Heart left ventricle (tissue), 16 donors: ENCODE measurements at regions not wholly inside any gene's neighbourhood (a gene's known extent, or its start where the extent isn't known, plus 50 kb on each side); places are given as distances from the start of the nearest gene placed in this dataset.

ENCODE experiments used
- ATAC-seq, 4 donors: fragments of 200-7000 bp; cut with Tn5 transposase; one replicate each; pipeline ENCODE4 v1.9.1; 2020 to 2022; ENCODE audit warnings: moderate library complexity in 4 of 4, mild to moderate bottlenecking in 3 of 4, moderate number of reproducible peaks in 1 of 4
- DNase-seq, 5 donors: peaks; one replicate each; pipeline ENCODE4 v3.0.0-alpha.2; 2020
- H3K27ac ChIP-seq, 12 donors: fragments of 200-600 bp; sonication (generic) in 4 of 12; one replicate each; pipeline versions ENCODE4 v1.5.0 to v1.8.0; 2016 to 2022; ENCODE audit warnings: mild to moderate bottlenecking in 2 of 12
- H3K27me3 ChIP-seq, 9 donors: fragments of 200-600 bp; sonication (generic) in 2 of 9; one replicate each; pipeline versions ENCODE4 v1.5.1 to v1.8.0; 2016 to 2022; ENCODE audit warnings: mild to moderate bottlenecking in 3 of 9
- H3K36me3 ChIP-seq, 9 donors: fragments of 200-600 bp; sonication (generic) in 2 of 9; one replicate each; pipeline versions ENCODE4 v1.5.0 to v1.8.0; 2018 to 2022; ENCODE audit warnings: mild to moderate bottlenecking in 2 of 9
- H3K4me1 ChIP-seq, 12 donors: fragments of 200-600 bp; sonication (generic) in 4 of 12; one replicate each; pipeline versions ENCODE4 v1.5.0 to v1.8.0; 2016 to 2022; ENCODE audit warnings: mild to moderate bottlenecking in 3 of 12
- H3K4me3 ChIP-seq, 12 donors: fragments of 200-600 bp; sonication (generic) in 4 of 12; one replicate each; pipeline versions ENCODE4 v1.5.0 to v1.8.0; 2017 to 2022; ENCODE audit warnings: mild to moderate bottlenecking in 9 of 12, moderate library complexity in 4 of 12
- H3K9me3 ChIP-seq, 12 donors: fragments of 200-600 bp; sonication (generic) in 4 of 12; one replicate each; pipeline versions ENCODE4 v1.5.0 to v1.8.0; 2016 to 2022; ENCODE audit warnings: mild to moderate bottlenecking in 1 of 12
- CTCF ChIP-seq, 12 donors: fragments of 200-600 bp; sonication (generic) in 4 of 12; IDR thresholded peaks; one replicate each; pipeline versions ENCODE4 v1.5.0 to v1.8.0; 2018 to 2022; ENCODE audit warnings: antibody characterized with exemption in 12 of 12, mild to moderate bottlenecking in 5 of 12
- POLR2A ChIP-seq, 2 donors: fragments of 450-650 bp; IDR thresholded peaks; one replicate each; pipeline ENCODE4 v1.6.1; 2017; ENCODE audit warnings: antibody characterized with exemption in 2 of 2, mild to moderate bottlenecking in 2 of 2, moderate library complexity in 2 of 2
- WGBS, 4 donors: extraction: QIAGEN DNeasy Blood & Tissue Kit in 2 of 4; methylation state at CpG; one replicate each; pipeline versions ENCODE4 v1.1.5 to v1.1.7; 2013 to 2018; 5-methylcytosine and 5-hydroxymethylcytosine counted together
- intact Hi-C, 10 donors: fragments of 100-400 bp; cut with DNase I; formaldehyde crosslinking; loops; one replicate each; pipeline versions ENCODE4 v1.11.1 to v1.14.2; 2022
- donor health status: ischemic (EF 13 %, LVEDD 7.1; RV severe dilation, severe dysfunction).
- donor health status: healthy with polysubstance abuse.
- donor health status: DM: no; HTN: yes; CAD: no.
- donor health status: DM: no; HTN: no; CAD: no.
- donor health status: ischemic (EF 25% LVEDD 6.9; RV normal size, moderate dysfunction).
- donor health status: ischemic (EF 25% LVEDD 5.7; RV mildly dilated, moderate dysfunction).
- donor health status: healthy.
- donor health status: DM: yes; HTN: yes; CAD: no.
- donor health status: ischemic (EF 35%, LVEDD 5.7; RV mildly dilated, moderate dysfunction).
- donor health status: nonischemic (EF 11% LVEDD 7.7; RV severe dilation, severe dysfunction).
- donor health status: DM: yes; HTN: yes; CAD: no.
- donor health status: PGD.
- donor health status: ischemic (EF 29% LVEDD 5.4; RV normal size, mild dysfunction).
- donor health status: nonischemic (EF 23%, LVEDD 6.1; RV moderate dilation, normal function).

- no peak for ATAC-seq
- H3K9me3 ChIP-seq, result no peaks in the 10 kb centered on the region
- 88 to 93% (median 90%) methylated on average over 1 of the region's 1 CpG for WGBS, 4 donors
- H3K27ac ChIP-seq, result no peak overlapping the region
- intact Hi-C loops, result no loop called here
- H3K4me3 ChIP-seq, result no peak overlapping the region
- no peak for DNase-seq
- TF ChIP-seq CTCF (IDR thresholded peaks at IDR 0.05) (no peak), POLR2A (IDR thresholded peaks at IDR 0.05) (no peak)
- no peaks in the 10 kb centered on the region for H3K4me1 ChIP-seq
- no peaks in the 10 kb centered on the region for H3K36me3 ChIP-seq
- H3K27me3 ChIP-seq, result peaks cover 0 to 6% (median 0%) of the 10 kb centered on the region in 9 donors
Measured at GRCh38 chr9:86445671-86446070, 91.5 kb upstream of the TUT7 start.

GRCh38 chr9:86443992-86444391 is 89.8 kb upstream of the TUT7 start:
- Histone ChIP-seq H3K9me3 (no peaks in the 10 kb centered on the region), H3K4me1 (no peaks in the 10 kb centered on the region), H3K27ac (no peak overlapping the region), H3K36me3 (no peaks in the 10 kb centered on the region), H3K27me3 (peaks cover 0 to 6% (median 0%) of the 10 kb centered on the region in 9 donors), H3K4me3 (no peak overlapping the region)
- DNase-seq (no peak), ATAC-seq (no peak)
- TF ChIP-seq POLR2A (IDR thresholded peaks at IDR 0.05), result no peak
- no peak for TF ChIP-seq CTCF (IDR thresholded peaks at IDR 0.05)
- intact Hi-C loops, result no loop called here
- WGBS, 4 donors, result 43 to 84% (median 69%) methylated on average over 3 of the region's 3 CpGs

GRCh38 chr9:86434039-86434726 is 80.0 kb upstream of the TUT7 start:
- Histone ChIP-seq H3K9me3 (peaks cover 0 to 9% (median 0%) of the 10 kb centered on the region in 12 donors), H3K36me3 (no peaks in the 10 kb centered on the region), H3K4me1 (no peaks in the 10 kb centered on the region), H3K27ac (peak overlapping the region in 4 of 12 donors; percentile 13 to 37 (median 28)), H3K27me3 (no peaks in the 10 kb centered on the region), H3K4me3 (peak overlapping the region in 2 of 12 donors; percentile 14 to 26)
- no peak for TF ChIP-seq POLR2A (IDR thresholded peaks at IDR 0.05)
- TF ChIP-seq CTCF (IDR thresholded peaks at IDR 0.05), result peak; percentile 48 to 80 (median 68)
- intact Hi-C loops, result loop anchor here in 9 of 10 donors (1.0 to 10.0 kb wide), 7 partner anchors 888 to 1231 kb away; no protein-coding TSS in a partner anchor
- ATAC-seq, result peak; percentile 51 to 75 (median 58)
- DNase-seq, result peak in 3 of 5 donors; percentile 9 to 25 (median 25)
- WGBS, 4 donors, result 39 to 49% (median 47%) methylated on average over 9 of the region's 9 CpGs

GRCh38 chr9:86424251-86424891 is 70.2 kb upstream of the TUT7 start:
- intact Hi-C loops, result no loop called here
- no peaks in the 10 kb centered on the region for H3K9me3 ChIP-seq
- H3K27ac ChIP-seq, result no peak overlapping the region
- TF ChIP-seq POLR2A (IDR thresholded peaks at IDR 0.05), result no peak
- no peak for TF ChIP-seq CTCF (IDR thresholded peaks at IDR 0.05)
- H3K4me1 ChIP-seq, result no peaks in the 10 kb centered on the region
- ATAC-seq (peak in 2 of 4 donors; percentile 34 to 62), DNase-seq (peak in 1 of 5 donors; percentile 10)
- H3K4me3 ChIP-seq, result no peak overlapping the region
- peaks cover 0 to 3% (median 0%) of the 10 kb centered on the region in 9 donors for H3K27me3 ChIP-seq
- H3K36me3 ChIP-seq, result no peaks in the 10 kb centered on the region
- WGBS, 4 donors, result 47 to 58% (median 55%) methylated on average over 10 of the region's 10 CpGs
